GM10266 (cell line): ENCODE measurements at regions not wholly inside any gene's neighbourhood (a gene's known extent, or its start where the extent isn't known, plus 50 kb on each side); places are given as distances from the start of the nearest gene placed in this dataset.

ENCODE experiments used
- DNase-seq: peaks from one replicate; pipeline ENCODE4 v3.0.0; 2012; ENCODE audit errors: extremely low spot score
- CTCF ChIP-seq: IDR thresholded peaks from 2 replicates; pipeline ENCODE4 v1.5.1; 2012; ENCODE audit warnings: mild to moderate bottlenecking, low read depth; ENCODE audit not compliant: control insufficient read depth, insufficient read depth; ENCODE audit errors: missing control alignments

- DNase-seq, result no peak
- TF ChIP-seq CTCF, result no peak
Measured at GRCh38 chr3:62970648-62971047, 95.4 kb upstream of the CADPS start.

GRCh38 chr3:62975566-62975965 lies 100.3 kb upstream of the CADPS start:
- DNase-seq, result no peak
- no peak for TF ChIP-seq CTCF

GRCh38 chr3:62981962-62982361 lies 106.7 kb upstream of the CADPS start:
- no peak for DNase-seq
- TF ChIP-seq CTCF, result no peak

GRCh38 chr3:62982795-62983455 lies 107.7 kb upstream of the CADPS start:
- TF ChIP-seq CTCF, result no peak

GRCh38 chr3:62986061-62986460 lies 110.8 kb upstream of the CADPS start:
- no peak for TF ChIP-seq CTCF
- DNase-seq, result no peak

More at GRCh38 chr3:62982795-62983455, 107.7 kb upstream of the CADPS start:
- DNase-seq, result no peak

GRCh38 chr3:62987721-62988120 lies 112.5 kb upstream of the CADPS start:
- no peak for TF ChIP-seq CTCF
- DNase-seq, result no peak

- TF ChIP-seq CTCF, result no peak
- DNase-seq, result no peak
Measured at GRCh38 chr3:62990704-62991413, 115.6 kb upstream of the CADPS start.
